HCT116 (cell line): ENCODE measurements at regions not wholly inside any gene's neighbourhood (a gene's known extent, or its start where the extent isn't known, plus 50 kb on each side); places are given as distances from the start of the nearest gene placed in this dataset.

Source experiments
- ATAC-seq: fragments of 200-7000 bp; cut with Tn5 transposase; 2 replicates; pipeline ENCODE4 v1.9.1; 2020; ENCODE audit warnings: mild to moderate bottlenecking, moderate library complexity
- BruUV-seq: library from RNA; stranded (reverse); fragments of 400-500 nt; replicated peaks from 2 replicates; lab custom pipeline; 2021; lab: Mats Ljungman, UMichigan
- CTCF ChIA-PET: fragments of 300-600 bp; sonication (Branson Sonifier 250); formaldehyde crosslinking; loops from one replicate; lab custom pipeline; 2021; ENCODE audit warnings: antibody characterized with exemption; lab: Charles Lee
- POLR2A ChIA-PET: fragments of 300-600, 350-600 bp; sonication (Branson Sonifier 250); formaldehyde crosslinking; loops from one replicate; lab custom pipeline; 2021; ENCODE audit warnings: antibody characterized with exemption; lab: Charles Lee
- RAD21 ChIA-PET, 2 experiments: fragments of 300-600 bp; sonication (Branson Sonifier 250); formaldehyde crosslinking; loops; one replicate each; lab custom pipeline; 2023; ENCODE audit warnings: low total read pairs in 2 of 2; ENCODE audit not compliant: uncharacterized antibody in 2 of 2, unreplicated experiment in 2 of 2, low non-redundant PET in 1 of 2; lab: Charles Lee
- DNase-seq: peaks from one replicate; pipeline ENCODE4 v3.0.0-alpha.2; 2010; ENCODE audit warnings: low read depth, low spot score
- H2AFZ ChIP-seq: fragments of 200-600 bp; shearing (Covaris generic), sonication (generic); 2 replicates; pipeline ENCODE4 v1.6.1; 2017; ENCODE audit warnings: low read depth, mixed run types, mixed read lengths, antibody characterized with exemption, low read length; ENCODE audit not compliant: poor library complexity, severe bottlenecking
- H3K27ac ChIP-seq: 2 replicates; pipeline ENCODE4 v1.5.1; 2012; ENCODE audit warnings: low read depth, low read length
- H3K27me3 ChIP-seq: fragments of 200-600 bp; sonication (generic); 2 replicates; pipeline ENCODE4 v1.6.1; 2016; ENCODE audit warnings: mixed run types, low read length, mixed read lengths; ENCODE audit not compliant: insufficient read depth
- H3K36me3 ChIP-seq, 2 experiments: fragments of 200-500 bp in 1 of 2; fragments of 200-600 bp in 1 of 2; sonication (Bioruptor generic) in 1 of 2; sonication (generic) in 1 of 2; 2 replicates each; pipeline versions ENCODE4 v1.5.1 to v1.6.1; 2014 to 2016; ENCODE audit warnings: low read length in 2 of 2, inconsistent platforms in 1 of 2, mixed read lengths in 1 of 2, mixed run types in 1 of 2; ENCODE audit not compliant: insufficient read depth in 2 of 2, control insufficient read depth in 1 of 2
- H3K4me1 ChIP-seq, 2 experiments: fragments of 200-600 bp in 1 of 2; sonication (generic) in 1 of 2; 2 replicates each; pipeline versions ENCODE4 v1.5.1 to v1.6.1; 2012 to 2017; ENCODE audit warnings: low read length in 2 of 2, inconsistent platforms in 1 of 2, mild to moderate bottlenecking in 1 of 2, mixed read lengths in 1 of 2, mixed run types in 1 of 2, moderate library complexity in 1 of 2; ENCODE audit not compliant: insufficient read depth in 2 of 2, control insufficient read depth in 1 of 2
- H3K4me2 ChIP-seq: fragments of 200-600 bp; sonication (generic); 2 replicates; pipeline ENCODE4 v1.6.1; 2017; ENCODE audit warnings: mixed run types, low read length, mixed read lengths
- H3K4me3 ChIP-seq, 2 experiments: fragments of 200-600 bp in 1 of 2; sonication (generic) in 1 of 2; replicated peaks in 1 of 2; 2 replicates each; pipeline ENCODE4 v1.5.1; 2011 to 2016; ENCODE audit warnings: low read length in 2 of 2, control low read depth in 1 of 2, low read depth in 1 of 2, mild to moderate bottlenecking in 1 of 2, mixed read lengths in 1 of 2, mixed run types in 1 of 2
- H3K79me2 ChIP-seq: fragments of 200-600 bp; sonication (generic); 2 replicates; pipeline ENCODE4 v1.6.1; 2017; ENCODE audit warnings: mild to moderate bottlenecking, mixed run types, low read length, moderate library complexity, mixed read lengths; ENCODE audit not compliant: insufficient read depth
- H3K9ac ChIP-seq: fragments of 200-600 bp; sonication (generic); 2 replicates; pipeline ENCODE4 v1.6.1; 2016; ENCODE audit warnings: low read length, mixed read lengths
- H3K9me2 ChIP-seq: fragments of 200-600 bp; sonication (generic), shearing (Covaris generic); 2 replicates; pipeline ENCODE4 v1.6.1; 2017; ENCODE audit warnings: mixed run types, mild to moderate bottlenecking, moderate library complexity; ENCODE audit not compliant: insufficient read depth
- H3K9me3 ChIP-seq, 2 experiments: fragments of 200-500 bp in 1 of 2; fragments of 200-600 bp in 1 of 2; sonication (Bioruptor generic) in 1 of 2; sonication (generic) in 1 of 2; 2 replicates each; pipeline ENCODE4 v1.6.1; 2014 to 2017; ENCODE audit warnings: low read length in 2 of 2, mixed read lengths in 2 of 2, inconsistent platforms in 1 of 2, low read depth in 1 of 2, mild to moderate bottlenecking in 1 of 2, mixed run types in 1 of 2, moderate library complexity in 1 of 2; ENCODE audit not compliant: control insufficient read depth in 1 of 2, insufficient read depth in 1 of 2
- H4K20me1 ChIP-seq: fragments of 200-600 bp; sonication (generic), shearing (Covaris generic); 2 replicates; pipeline ENCODE4 v1.6.1; 2017; ENCODE audit warnings: mixed run types, mild to moderate bottlenecking, moderate library complexity; ENCODE audit not compliant: insufficient read depth
- ATF3 ChIP-seq: IDR thresholded peaks from 2 replicates; pipeline ENCODE4 v1.6.1; 2012
- CEBPB ChIP-seq: IDR thresholded peaks from 2 replicates; pipeline ENCODE4 v1.6.1; 2012; ENCODE audit warnings: low read depth
- CTCF ChIP-seq, 3 experiments: fragments of 200-600 bp in 1 of 3; sonication (generic) in 1 of 3; IDR thresholded peaks in 2 of 3; conservative IDR thresholded peaks in 1 of 3; 2 replicates each; pipeline ENCODE4 v1.5.1; 2012 to 2017; ENCODE audit warnings: low read depth in 2 of 3, low read length in 2 of 3, antibody characterized with exemption in 1 of 3, borderline replicate concordance in 1 of 3, control low read depth in 1 of 3, mild to moderate bottlenecking in 1 of 3, mixed read lengths in 1 of 3, mixed run types in 1 of 3, moderate library complexity in 1 of 3; ENCODE audit not compliant: insufficient read depth in 1 of 3
- ELF1 ChIP-seq: IDR thresholded peaks from 2 replicates; pipeline ENCODE4 v1.6.1; 2012; ENCODE audit warnings: low read depth, borderline replicate concordance
- EZH2 ChIP-seq: fragments of 200-600 bp; sonication (generic); IDR thresholded peaks from 2 replicates; pipeline ENCODE4 v1.6.1; 2017; ENCODE audit warnings: antibody characterized with exemption, mixed run types
- JUND ChIP-seq: IDR thresholded peaks from 2 replicates; pipeline ENCODE4 v1.6.1; 2012
- POLR2A ChIP-seq: IDR thresholded peaks from 2 replicates; pipeline ENCODE4 v1.7.0; 2011; ENCODE audit warnings: borderline replicate concordance; ENCODE audit not compliant: insufficient read depth, insufficient read length; ENCODE audit errors: extremely low read depth
- POLR2AphosphoS5 ChIP-seq: IDR thresholded peaks from 2 replicates; pipeline ENCODE4 v1.6.1; 2011; ENCODE audit warnings: mild to moderate bottlenecking, low read depth, low read length, moderate library complexity
- RAD21 ChIP-seq: IDR thresholded peaks from 2 replicates; pipeline ENCODE4 v1.6.1; 2012; ENCODE audit warnings: low read depth, mild to moderate bottlenecking
- REST ChIP-seq: IDR thresholded peaks from 2 replicates; pipeline ENCODE4 v1.6.1; 2012; ENCODE audit warnings: low read depth
- SIN3A ChIP-seq: IDR thresholded peaks from 2 replicates; pipeline ENCODE4 v1.6.1; 2012; ENCODE audit warnings: low read depth
- SP1 ChIP-seq: IDR thresholded peaks from 2 replicates; pipeline ENCODE4 v1.6.1; 2012; ENCODE audit warnings: low read depth
- TCF7L2 ChIP-seq: IDR thresholded peaks from 2 replicates; pipeline ENCODE4 v1.7.0; 2011; ENCODE audit warnings: borderline replicate concordance, inconsistent platforms; ENCODE audit not compliant: insufficient read depth, insufficient read length; ENCODE audit errors: extremely low read depth
- YY1 ChIP-seq: IDR thresholded peaks from 2 replicates; pipeline ENCODE4 v1.6.1; 2011; ENCODE audit warnings: low read length, low read depth, moderate library complexity, mild to moderate bottlenecking; ENCODE audit not compliant: insufficient replicate concordance; ENCODE audit errors: extremely low read depth
- ZBTB33 ChIP-seq: IDR thresholded peaks from 2 replicates; pipeline ENCODE4 v1.6.1; 2011; ENCODE audit warnings: mild to moderate bottlenecking, low read length, moderate library complexity; ENCODE audit not compliant: insufficient replicate concordance; ENCODE audit errors: extremely low read depth
- ZFX ChIP-seq: fragments of 450-650 bp; IDR thresholded peaks from 2 replicates; pipeline ENCODE4 v1.6.1; 2017
- intact Hi-C: fragments of 100-400 bp; cut with micrococcal nuclease; formaldehyde crosslinking; loops from 2 replicates; pipeline ENCODE4 v1.10.0; 2022

- no TSS peak for BruUV-seq
- H4K20me1 ChIP-seq = no peaks in the 10 kb centered on the region
- CTCF ChIA-PET = no interaction called here
These were observed 205.0 kb upstream of the STAC start for GRCh38 chr3:36175113-36175812.

More at GRCh38 chr3:36175113-36175812, 205.0 kb upstream of the STAC start:
- Histone ChIP-seq H3K4me2 (no peak overlapping the region), H3K36me3 (no peaks in the 10 kb centered on the region), H3K27me3 (no peaks in the 10 kb centered on the region), H3K9me2 (no peaks in the 10 kb centered on the region), H2AFZ (no peak overlapping the region), H3K4me1 (no peaks in the 10 kb centered on the region), H3K4me3 (no peak overlapping the region), H3K27ac (no peak overlapping the region), H3K9me3 (no peaks in the 10 kb centered on the region; a peak in 1 of 4 replicates), H3K79me2 (no peaks in the 10 kb centered on the region), H3K9ac (no peak overlapping the region)
- no peak for TF ChIP-seq YY1
- TF ChIP-seq SP1 = no peak
- no peak for TF ChIP-seq ATF3
- no peak for TF ChIP-seq TCF7L2
- TF ChIP-seq CEBPB = no peak
- TF ChIP-seq ZFX = no peak
- TF ChIP-seq RAD21 = no peak
- TF ChIP-seq EZH2 = no peak
- TF ChIP-seq ZBTB33 = no peak
- TF ChIP-seq POLR2A = no peak
- no peak for TF ChIP-seq REST
- no peak for TF ChIP-seq POLR2AphosphoS5
- TF ChIP-seq CTCF (IDR thresholded peaks at IDR 0.05 in 2 of 3, conservative IDR thresholded peaks at IDR 0.05 in 1 of 3; ENCODE audit: borderline replicate concordance in 1 of 3, insufficient read depth in 1 of 3, low read depth in 2 of 3, low read length in 2 of 3) = no peak
- TF ChIP-seq JUND = no peak
- TF ChIP-seq ELF1 = no peak
- no peak for TF ChIP-seq SIN3A
- POLR2A ChIA-PET = no interaction called here
- RAD21 ChIA-PET = no interaction called here
- ATAC-seq = no peak
- DNase-seq = no peak
- intact Hi-C loops = no loop called here
